Testis (tissue), 2 donors: ENCODE measurements at regions not wholly inside any gene's neighbourhood (a gene's known extent, or its start where the extent isn't known, plus 50 kb on each side); places are given as distances from the start of the nearest gene placed in this dataset.

ENCODE experiments used
- POLR2A ChIP-seq: fragments of 450-650 bp; IDR thresholded peaks from one replicate; pipeline ENCODE4 v1.6.1; 2017; ENCODE audit warnings: antibody characterized with exemption, mild to moderate bottlenecking, moderate library complexity
- TF ChIP-seq, protein P1 (sequence below), 3 experiments: fragments of 450-650 bp in 2 of 3; fragments of 200-600 bp in 1 of 3; sonication (generic) in 1 of 3; IDR thresholded peaks; one replicate each; pipeline ENCODE4 v1.5.1; 2016 to 2019; ENCODE audit warnings: antibody characterized with exemption in 3 of 3, mild to moderate bottlenecking in 2 of 3, moderate library complexity in 1 of 3

DNA sequence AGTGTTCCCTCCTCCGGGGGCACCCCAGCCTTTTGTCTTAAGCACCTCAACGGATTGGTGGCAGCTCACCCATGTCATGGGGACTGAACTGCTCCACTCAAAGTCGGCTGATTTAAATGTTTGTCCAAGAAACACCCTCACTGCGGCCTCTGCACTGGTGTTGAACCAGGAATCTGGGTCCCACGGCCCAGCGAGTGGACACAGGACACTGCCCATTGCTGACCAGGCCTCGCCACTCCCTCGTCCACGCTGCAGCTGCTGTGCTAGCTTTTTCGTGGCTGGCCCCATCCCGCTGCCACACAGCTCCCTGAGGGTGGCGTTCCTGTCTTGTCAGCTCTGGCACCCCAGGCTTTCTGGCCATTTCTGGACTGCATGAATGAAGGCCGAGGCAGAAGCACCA is 646.2 kb downstream of the BRD1 start:
- TF ChIP-seq, protein P1, sequence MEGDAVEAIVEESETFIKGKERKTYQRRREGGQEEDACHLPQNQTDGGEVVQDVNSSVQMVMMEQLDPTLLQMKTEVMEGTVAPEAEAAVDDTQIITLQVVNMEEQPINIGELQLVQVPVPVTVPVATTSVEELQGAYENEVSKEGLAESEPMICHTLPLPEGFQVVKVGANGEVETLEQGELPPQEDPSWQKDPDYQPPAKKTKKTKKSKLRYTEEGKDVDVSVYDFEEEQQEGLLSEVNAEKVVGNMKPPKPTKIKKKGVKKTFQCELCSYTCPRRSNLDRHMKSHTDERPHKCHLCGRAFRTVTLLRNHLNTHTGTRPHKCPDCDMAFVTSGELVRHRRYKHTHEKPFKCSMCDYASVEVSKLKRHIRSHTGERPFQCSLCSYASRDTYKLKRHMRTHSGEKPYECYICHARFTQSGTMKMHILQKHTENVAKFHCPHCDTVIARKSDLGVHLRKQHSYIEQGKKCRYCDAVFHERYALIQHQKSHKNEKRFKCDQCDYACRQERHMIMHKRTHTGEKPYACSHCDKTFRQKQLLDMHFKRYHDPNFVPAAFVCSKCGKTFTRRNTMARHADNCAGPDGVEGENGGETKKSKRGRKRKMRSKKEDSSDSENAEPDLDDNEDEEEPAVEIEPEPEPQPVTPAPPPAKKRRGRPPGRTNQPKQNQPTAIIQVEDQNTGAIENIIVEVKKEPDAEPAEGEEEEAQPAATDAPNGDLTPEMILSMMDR (IDR thresholded peaks at IDR 0.05): no peak
- no peak for TF ChIP-seq POLR2A
